ENCODE measurements at regions not wholly inside any gene's neighbourhood (a gene's known extent, or its start where the extent isn't known, plus 50 kb on each side); places are given as distances from the start of the nearest gene placed in this dataset.

DNA sequence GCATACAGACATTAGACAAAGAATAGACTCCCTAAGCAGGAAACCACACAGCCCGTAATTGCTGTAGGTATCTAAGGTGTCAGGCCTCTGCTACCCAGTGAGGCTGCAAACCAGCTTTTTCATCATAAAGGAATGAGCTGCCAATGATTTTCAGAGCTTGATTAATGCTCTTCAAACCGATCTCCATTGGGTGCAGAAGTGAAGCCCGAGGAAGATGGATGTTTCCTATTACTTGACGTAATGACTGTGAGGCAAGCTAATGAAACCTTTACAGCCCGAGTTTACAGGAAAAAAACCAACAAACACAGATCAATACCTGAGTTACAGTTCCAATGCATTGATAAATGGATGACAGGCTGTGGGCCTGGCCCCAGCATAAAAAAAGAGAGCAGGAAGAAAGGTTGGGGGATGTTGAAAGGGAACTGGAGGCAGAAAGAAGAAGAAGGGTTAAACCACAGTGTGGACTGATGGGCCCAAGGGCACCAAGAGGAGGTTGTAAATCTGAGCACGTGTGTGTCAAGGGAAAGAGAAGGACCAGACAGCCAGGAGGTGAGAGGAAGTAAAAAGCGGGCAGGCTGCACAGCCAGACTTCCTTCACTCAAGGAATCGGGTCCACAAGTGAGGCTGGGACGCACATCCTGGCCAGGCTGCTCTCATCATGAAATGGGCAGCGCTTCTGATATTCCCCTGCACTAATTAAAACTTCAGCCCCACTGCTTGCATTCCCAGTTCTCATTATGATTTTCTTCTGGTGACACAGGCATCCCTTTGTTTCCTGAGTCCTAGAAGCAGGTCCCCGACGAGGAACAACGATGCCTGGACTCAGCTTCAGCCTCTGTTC lies 70.6 kb upstream of the NTM start:
- TF ChIP-seq CTCF (tag by site-specific recombination; IDR thresholded peaks at IDR 0.05) = no peak
- no peak for TF ChIP-seq MEIS1 (CRISPR knock-in tag; IDR thresholded peaks at IDR 0.05; ENCODE audit: borderline replicate concordance)
- TF ChIP-seq ZFP3 (tag by site-specific recombination; IDR thresholded peaks at IDR 0.05; ENCODE audit: low read depth) = no peak
- TF ChIP-seq, protein P1, sequence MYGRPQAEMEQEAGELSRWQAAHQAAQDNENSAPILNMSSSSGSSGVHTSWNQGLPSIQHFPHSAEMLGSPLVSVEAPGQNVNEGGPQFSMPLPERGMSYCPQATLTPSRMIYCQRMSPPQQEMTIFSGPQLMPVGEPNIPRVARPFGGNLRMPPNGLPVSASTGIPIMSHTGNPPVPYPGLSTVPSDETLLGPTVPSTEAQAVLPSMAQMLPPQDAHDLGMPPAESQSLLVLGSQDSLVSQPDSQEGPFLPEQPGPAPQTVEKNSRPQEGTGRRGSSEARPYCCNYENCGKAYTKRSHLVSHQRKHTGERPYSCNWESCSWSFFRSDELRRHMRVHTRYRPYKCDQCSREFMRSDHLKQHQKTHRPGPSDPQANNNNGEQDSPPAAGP (tag by site-specific recombination; IDR thresholded peaks at IDR 0.05) = no peak
- TF ChIP-seq ZNF776 (tag by site-specific recombination; IDR thresholded peaks at IDR 0.05; ENCODE audit: borderline replicate concordance) = no peak
- TF ChIP-seq ZNF530 (tag by site-specific recombination; IDR thresholded peaks at IDR 0.05; ENCODE audit: low read depth) = no peak
- TF ChIP-seq, protein P2, sequence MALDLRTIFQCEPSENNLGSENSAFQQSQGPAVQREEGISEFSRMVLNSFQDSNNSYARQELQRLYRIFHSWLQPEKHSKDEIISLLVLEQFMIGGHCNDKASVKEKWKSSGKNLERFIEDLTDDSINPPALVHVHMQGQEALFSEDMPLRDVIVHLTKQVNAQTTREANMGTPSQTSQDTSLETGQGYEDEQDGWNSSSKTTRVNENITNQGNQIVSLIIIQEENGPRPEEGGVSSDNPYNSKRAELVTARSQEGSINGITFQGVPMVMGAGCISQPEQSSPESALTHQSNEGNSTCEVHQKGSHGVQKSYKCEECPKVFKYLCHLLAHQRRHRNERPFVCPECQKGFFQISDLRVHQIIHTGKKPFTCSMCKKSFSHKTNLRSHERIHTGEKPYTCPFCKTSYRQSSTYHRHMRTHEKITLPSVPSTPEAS (tag by site-specific recombination; IDR thresholded peaks at IDR 0.05) = no peak
- TF ChIP-seq ZNF521 (tag by site-specific recombination; IDR thresholded peaks at IDR 0.05) = no peak

All from HEK293 (cell line).